Right lobe of liver (tissue), 4 donors: ENCODE measurements at regions not wholly inside any gene's neighbourhood (a gene's known extent, or its start where the extent isn't known, plus 50 kb on each side); places are given as distances from the start of the nearest gene placed in this dataset.

Experiments used
- CTCF ChIP-seq, 4 donors: fragments of 200-600 bp in 3 of 4; fragments of 450-650 bp in 1 of 4; IDR thresholded peaks; one replicate each; pipeline versions ENCODE4 v1.5.1 to v1.8.0; 2016 to 2022; ENCODE audit warnings: antibody characterized with exemption in 4 of 4, mild to moderate bottlenecking in 2 of 4
- POLR2A ChIP-seq: fragments of 450-650 bp; IDR thresholded peaks from one replicate; pipeline ENCODE4 v1.6.1; 2017; ENCODE audit warnings: antibody characterized with exemption, mild to moderate bottlenecking
- donor health status: DM: no; HTN: no; CAD: no.
- donor health status: DM: no; HTN: no; CAD: no.
- donor health status: DM: no; HTN: yes; CAD: no.

- TF ChIP-seq CTCF (IDR thresholded peaks at IDR 0.05) (no peak), POLR2A (no peak)
These were observed 1348.0 kb upstream of the ATXN8OS start for GRCh38 chr13:68759617-68760016.
